ENCODE measurements at regions not wholly inside any gene's neighbourhood (a gene's known extent, or its start where the extent isn't known, plus 50 kb on each side); places are given as distances from the start of the nearest gene placed in this dataset.
A peak's percentile ranks its signal among the peaks of the same experiment; 100 is the strongest.

- no peak overlapping the region for H3K27ac ChIP-seq (ENCODE audit: low read depth in 2 of 2, low read length in 2 of 2)
- no peak for FAIRE-seq
- H3K9ac ChIP-seq (ENCODE audit: low read length in 3 of 3): no peak overlapping the region
- no peak for TF ChIP-seq CTCF (IDR thresholded peaks at IDR 0.05; ENCODE audit: borderline replicate concordance, extremely low read depth, insufficient read depth)
- no peaks in the 10 kb centered on the region for H3K27me3 ChIP-seq (ENCODE audit: control insufficient read depth, insufficient read depth, low read length)
- no peaks in the 10 kb centered on the region for H3K9me3 ChIP-seq (ENCODE audit: control insufficient read depth in 2 of 3, insufficient read depth in 1 of 3, low read length in 3 of 3)
- intact Hi-C loops (cut with DNase I): no loop called here
- H3K36me3 ChIP-seq (ENCODE audit: control insufficient read depth in 2 of 3, insufficient read depth in 3 of 3, low read length in 3 of 3): no peaks in the 10 kb centered on the region
- H3K4me1 ChIP-seq (ENCODE audit: control insufficient read depth in 2 of 3, insufficient read depth in 2 of 3, low read depth in 1 of 3, low read length in 3 of 3): peaks cover 0 to 3% (median 0%) of the 10 kb centered on the region in 3 donors
- peak overlapping the region in 2 of 3 donors; percentile 13 to 15 for H3K4me3 ChIP-seq (ENCODE audit: low read length in 3 of 3)
- DNase-seq: peak in 3 of 5 donors; percentile 12 to 67 (median 47)
Measured at GRCh38 chr5:31119938-31120641, 73.4 kb upstream of the CDH6 start.

DNA sequence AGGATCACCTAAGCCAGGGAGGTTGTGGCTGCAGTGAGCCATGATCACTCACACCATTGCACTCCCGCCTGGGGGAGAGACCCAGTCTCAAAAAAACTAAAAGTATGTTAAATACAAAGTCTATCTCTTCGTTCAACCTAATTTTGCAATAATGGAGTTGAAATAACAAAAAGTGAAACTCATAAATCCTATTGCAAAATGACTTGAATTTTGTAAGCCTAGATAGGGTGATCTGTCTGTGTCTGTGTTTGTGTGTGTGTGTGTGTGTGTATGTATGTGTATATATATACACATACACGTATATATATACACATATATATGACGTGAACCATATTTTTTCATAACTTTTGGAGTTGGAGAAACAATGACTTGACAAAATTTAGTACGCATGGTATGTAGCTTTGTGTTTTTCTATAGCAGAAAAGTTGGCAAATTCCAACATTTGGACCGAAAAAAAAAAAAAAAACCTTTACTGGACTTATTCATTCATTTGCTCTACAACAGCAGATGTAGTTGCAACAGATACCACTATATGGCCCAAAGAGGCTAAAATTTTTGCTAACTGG lies 76.9 kb upstream of the CDH6 start:
- no peak overlapping the region for H3K4me3 ChIP-seq (ENCODE audit: low read length in 3 of 3)
- H3K36me3 ChIP-seq (ENCODE audit: control insufficient read depth in 2 of 3, insufficient read depth in 3 of 3, low read length in 3 of 3): no peaks in the 10 kb centered on the region
- no peak overlapping the region for H3K27ac ChIP-seq (ENCODE audit: low read depth in 2 of 2, low read length in 2 of 2)
- H3K9me3 ChIP-seq (ENCODE audit: control insufficient read depth in 2 of 3, insufficient read depth in 1 of 3, low read length in 3 of 3): no peaks in the 10 kb centered on the region
- H3K4me1 ChIP-seq (ENCODE audit: control insufficient read depth in 2 of 3, insufficient read depth in 2 of 3, low read depth in 1 of 3, low read length in 3 of 3): peaks cover 0 to 3% (median 0%) of the 10 kb centered on the region in 3 donors
- no peak for DNase-seq
- no peaks in the 10 kb centered on the region for H3K27me3 ChIP-seq (ENCODE audit: control insufficient read depth, insufficient read depth, low read length)
- no peak for TF ChIP-seq CTCF (IDR thresholded peaks at IDR 0.05; ENCODE audit: borderline replicate concordance, extremely low read depth, insufficient read depth)
- intact Hi-C loops (cut with DNase I): no loop called here
- no peak for FAIRE-seq
- H3K9ac ChIP-seq (ENCODE audit: low read length in 3 of 3): no peak overlapping the region

- H3K4me1 ChIP-seq (ENCODE audit: control insufficient read depth in 2 of 3, insufficient read depth in 2 of 3, low read depth in 1 of 3, low read length in 3 of 3): no peaks in the 10 kb centered on the region
- no peak for FAIRE-seq
- no peaks in the 10 kb centered on the region for H3K27me3 ChIP-seq (ENCODE audit: control insufficient read depth, insufficient read depth, low read length)
- TF ChIP-seq CTCF (IDR thresholded peaks at IDR 0.05; ENCODE audit: borderline replicate concordance, extremely low read depth, insufficient read depth): no peak
- intact Hi-C loops (cut with DNase I): no loop called here
- no peaks in the 10 kb centered on the region for H3K9me3 ChIP-seq (ENCODE audit: control insufficient read depth in 2 of 3, insufficient read depth in 1 of 3, low read length in 3 of 3)
- no peak overlapping the region for H3K4me3 ChIP-seq (ENCODE audit: low read length in 3 of 3)
- H3K27ac ChIP-seq (ENCODE audit: low read depth in 2 of 2, low read length in 2 of 2): no peak overlapping the region
- H3K36me3 ChIP-seq (ENCODE audit: control insufficient read depth in 2 of 3, insufficient read depth in 3 of 3, low read length in 3 of 3): no peaks in the 10 kb centered on the region
- DNase-seq: no peak
- no peak overlapping the region for H3K9ac ChIP-seq (ENCODE audit: low read length in 3 of 3)
Measured at GRCh38 chr5:31114817-31115216, 78.7 kb upstream of the CDH6 start.
